Erythroblast (primary cell): ENCODE measurements at regions not wholly inside any gene's neighbourhood (a gene's known extent, or its start where the extent isn't known, plus 50 kb on each side); places are given as distances from the start of the nearest gene placed in this dataset.

Source experiments
- GATA1 ChIP-seq: IDR thresholded peaks from 2 replicates; pipeline ENCODE4 v1.6.1; 2011; ENCODE audit warnings: low read depth, mild to moderate bottlenecking, control low read depth, low read length, moderate library complexity
- POLR2A ChIP-seq: IDR thresholded peaks from 2 replicates; pipeline ENCODE4 v1.6.1; 2011; ENCODE audit warnings: mild to moderate bottlenecking, low read length

DNA sequence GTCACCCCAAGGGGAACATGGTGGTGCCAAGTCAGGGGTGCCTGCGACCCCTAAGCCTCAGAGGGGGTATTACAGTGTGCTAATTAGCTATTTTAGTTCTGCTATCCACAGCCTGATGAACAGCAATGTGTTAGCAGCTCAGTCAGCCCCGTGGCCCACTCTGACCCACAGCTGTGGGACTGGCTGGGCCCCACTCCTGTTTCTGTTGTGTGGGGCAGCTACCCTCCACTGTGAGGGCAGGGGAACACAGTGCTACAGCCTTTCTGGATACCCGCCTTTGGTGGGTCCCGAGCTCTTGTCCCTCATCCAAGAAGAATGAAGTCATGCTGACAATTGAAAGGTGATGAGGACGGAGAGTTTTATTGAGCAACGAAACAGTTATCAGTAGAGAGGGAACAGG is 152.5 kb upstream of the GGTLC1 start:
- TF ChIP-seq POLR2A = no peak
- TF ChIP-seq GATA1 = no peak
